ENCODE measurements at regions not wholly inside any gene's neighbourhood (a gene's known extent, or its start where the extent isn't known, plus 50 kb on each side); places are given as distances from the start of the nearest gene placed in this dataset.
A peak's percentile ranks its signal among the peaks of the same experiment; 100 is the strongest.

- H3K4me3 ChIP-seq (ENCODE audit: control insufficient read depth in 2 of 3, extremely low read depth in 1 of 3, insufficient read depth in 2 of 3, low read depth in 1 of 3, low read length in 3 of 3): peak overlapping the region in 2 of 3 experiments; percentile 2 to 5
- peak overlapping the region; percentile 95 for H3K27ac ChIP-seq (ENCODE audit: control insufficient read depth, insufficient read depth, low read length)
- no peaks in the 10 kb centered on the region for H3K27me3 ChIP-seq (ENCODE audit: control insufficient read depth, extremely low read depth, insufficient read depth, low read length)
- H3K9ac ChIP-seq (ENCODE audit: control insufficient read depth, extremely low read depth, insufficient read depth, low read length): peak overlapping the region; percentile 56
- peak overlapping the region; percentile 66 for H3K4me2 ChIP-seq (ENCODE audit: control insufficient read depth, extremely low read depth, insufficient read depth, low read depth, low read length)
- peak overlapping the region; percentile 37 for H2AFZ ChIP-seq (ENCODE audit: control insufficient read depth, low read length)
- TF ChIP-seq CTCF (optimal IDR thresholded peaks at IDR 0.05 in 1 of 3, IDR thresholded peaks at IDR 0.05 in 1 of 3, conservative IDR thresholded peaks at IDR 0.05 in 1 of 3; ENCODE audit: extremely low read depth in 1 of 3, insufficient read depth in 2 of 3, low read length in 3 of 3) (no peak), EZH2 (IDR thresholded peaks at IDR 0.05; ENCODE audit: low read length) (no peak)
- H3K9me1 ChIP-seq (ENCODE audit: control insufficient read depth, extremely low read depth, insufficient read depth, low read length): no peaks in the 10 kb centered on the region
- H3K9me3 ChIP-seq (ENCODE audit: control insufficient read depth, low read depth, low read length): no peaks in the 10 kb centered on the region
- FAIRE-seq: peak; percentile 13
- H3K36me3 ChIP-seq (ENCODE audit: control insufficient read depth in 2 of 2, extremely low read depth in 1 of 2, insufficient read depth in 2 of 2, low read length in 2 of 2): no peaks in the 10 kb centered on the region
- H3K79me2 ChIP-seq (ENCODE audit: control insufficient read depth, insufficient read depth, low read length): no peaks in the 10 kb centered on the region
- DNase-seq (ENCODE audit: low read depth, low spot score): no peak
- no peaks in the 10 kb centered on the region for H4K20me1 ChIP-seq (ENCODE audit: control insufficient read depth, extremely low read depth, insufficient read depth, low read length)
- dilution Hi-C loops (cut with MboI; ENCODE audit: extremely low pct_ligation_motif_present, low sequenced_read_pairs): no loop called here
- peaks cover 51% of the 10 kb centered on the region for H3K4me1 ChIP-seq (ENCODE audit: control insufficient read depth, extremely low read depth, insufficient read depth, low read length)
Observed at GRCh38 chr9:108049671-108050494, 560.3 kb upstream of the KLF4 start.

GRCh38 chr9:108049026-108049607 lies 559.5 kb upstream of the KLF4 start:
- peaks cover 3% of the 10 kb centered on the region for H3K9me3 ChIP-seq (ENCODE audit: control insufficient read depth, low read depth, low read length)
- H3K9me1 ChIP-seq (ENCODE audit: control insufficient read depth, extremely low read depth, insufficient read depth, low read length): no peaks in the 10 kb centered on the region
- FAIRE-seq (peak; percentile 86), DNase-seq (ENCODE audit: low read depth, low spot score) (peak; percentile 81)
- no peaks in the 10 kb centered on the region for H3K79me2 ChIP-seq (ENCODE audit: control insufficient read depth, insufficient read depth, low read length)
- dilution Hi-C loops (cut with MboI; ENCODE audit: extremely low pct_ligation_motif_present, low sequenced_read_pairs): no loop called here
- peak overlapping the region; percentile 95 for H3K27ac ChIP-seq (ENCODE audit: control insufficient read depth, insufficient read depth, low read length)
- TF ChIP-seq EZH2 (IDR thresholded peaks at IDR 0.05; ENCODE audit: low read length) (no peak), CTCF (optimal IDR thresholded peaks at IDR 0.05 in 1 of 3, IDR thresholded peaks at IDR 0.05 in 1 of 3, conservative IDR thresholded peaks at IDR 0.05 in 1 of 3; ENCODE audit: extremely low read depth in 1 of 3, insufficient read depth in 2 of 3, low read length in 3 of 3) (no peak)
- peaks cover 43% of the 10 kb centered on the region for H3K4me1 ChIP-seq (ENCODE audit: control insufficient read depth, extremely low read depth, insufficient read depth, low read length)
- peak overlapping the region; percentile 71 for H3K9ac ChIP-seq (ENCODE audit: control insufficient read depth, extremely low read depth, insufficient read depth, low read length)
- no peaks in the 10 kb centered on the region for H4K20me1 ChIP-seq (ENCODE audit: control insufficient read depth, extremely low read depth, insufficient read depth, low read length)
- peak overlapping the region; percentile 66 for H3K4me2 ChIP-seq (ENCODE audit: control insufficient read depth, extremely low read depth, insufficient read depth, low read depth, low read length)
- no peak overlapping the region for H2AFZ ChIP-seq (ENCODE audit: control insufficient read depth, low read length)
- peaks cover 0 to 3% of the 10 kb centered on the region in 2 experiments for H3K36me3 ChIP-seq (ENCODE audit: control insufficient read depth in 2 of 2, extremely low read depth in 1 of 2, insufficient read depth in 2 of 2, low read length in 2 of 2)
- no peak overlapping the region for H3K4me3 ChIP-seq (ENCODE audit: control insufficient read depth in 2 of 3, extremely low read depth in 1 of 3, insufficient read depth in 2 of 3, low read depth in 1 of 3, low read length in 3 of 3)
- H3K27me3 ChIP-seq (ENCODE audit: control insufficient read depth, extremely low read depth, insufficient read depth, low read length): no peaks in the 10 kb centered on the region

Data from keratinocyte (primary cell).